ENCODE measurements at regions not wholly inside any gene's neighbourhood (a gene's known extent, or its start where the extent isn't known, plus 50 kb on each side); places are given as distances from the start of the nearest gene placed in this dataset.

DNA sequence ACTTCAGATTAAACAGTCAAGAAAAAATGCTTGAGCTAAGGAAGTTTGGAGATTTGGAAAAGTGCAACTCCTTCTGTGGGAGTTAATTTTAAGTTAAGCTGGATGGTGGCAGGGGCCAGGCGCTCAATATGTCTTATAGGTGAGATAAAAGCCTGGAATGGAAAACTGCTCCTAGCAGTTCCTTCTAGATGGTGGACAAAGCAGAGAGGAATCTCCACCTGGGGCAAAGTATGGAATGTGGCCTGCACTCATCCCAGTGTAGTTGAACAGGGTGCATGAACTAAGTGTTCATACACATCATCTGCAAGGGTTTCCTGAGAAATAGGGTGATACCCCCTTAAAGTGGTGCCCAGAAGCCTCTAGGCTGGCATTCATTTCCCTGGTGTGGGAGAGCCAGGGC is 227.1 kb downstream of the FGF13 start:
- TF ChIP-seq, protein P1, sequence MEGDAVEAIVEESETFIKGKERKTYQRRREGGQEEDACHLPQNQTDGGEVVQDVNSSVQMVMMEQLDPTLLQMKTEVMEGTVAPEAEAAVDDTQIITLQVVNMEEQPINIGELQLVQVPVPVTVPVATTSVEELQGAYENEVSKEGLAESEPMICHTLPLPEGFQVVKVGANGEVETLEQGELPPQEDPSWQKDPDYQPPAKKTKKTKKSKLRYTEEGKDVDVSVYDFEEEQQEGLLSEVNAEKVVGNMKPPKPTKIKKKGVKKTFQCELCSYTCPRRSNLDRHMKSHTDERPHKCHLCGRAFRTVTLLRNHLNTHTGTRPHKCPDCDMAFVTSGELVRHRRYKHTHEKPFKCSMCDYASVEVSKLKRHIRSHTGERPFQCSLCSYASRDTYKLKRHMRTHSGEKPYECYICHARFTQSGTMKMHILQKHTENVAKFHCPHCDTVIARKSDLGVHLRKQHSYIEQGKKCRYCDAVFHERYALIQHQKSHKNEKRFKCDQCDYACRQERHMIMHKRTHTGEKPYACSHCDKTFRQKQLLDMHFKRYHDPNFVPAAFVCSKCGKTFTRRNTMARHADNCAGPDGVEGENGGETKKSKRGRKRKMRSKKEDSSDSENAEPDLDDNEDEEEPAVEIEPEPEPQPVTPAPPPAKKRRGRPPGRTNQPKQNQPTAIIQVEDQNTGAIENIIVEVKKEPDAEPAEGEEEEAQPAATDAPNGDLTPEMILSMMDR (IDR thresholded peaks at IDR 0.05), result no peak
- TF ChIP-seq EZH2 (IDR thresholded peaks at IDR 0.05) (no peak), EZH2phosphoT487 (IDR thresholded peaks at IDR 0.05) (no peak)
- no peak overlapping the region for H3K4me3 ChIP-seq
- no peaks in the 10 kb centered on the region for H3K4me1 ChIP-seq
- no peak overlapping the region for H3K27ac ChIP-seq
- H3K9ac ChIP-seq, result no peak overlapping the region
- Mint-ChIP-seq H3K36me3 (no peaks in the 10 kb centered on the region), H3K27me3 (ENCODE audit: insufficient read depth, low read depth) (no peaks in the 10 kb centered on the region), H3K27ac (no peak overlapping the region), H3K4me1 (no peaks in the 10 kb centered on the region), H3K4me3 (no peak overlapping the region), H3K9me3 (no peaks in the 10 kb centered on the region)
- H4K20me1 ChIP-seq (ENCODE audit: low read depth), result no peaks in the 10 kb centered on the region
- H2AFZ ChIP-seq (replicated peaks), result no peak overlapping the region
- no peak for DNase-seq (ENCODE audit: low spot score)
- H3K4me2 ChIP-seq, result no peak overlapping the region
- no peaks in the 10 kb centered on the region for H3K9me3 ChIP-seq (ENCODE audit: low read depth)
- no peaks in the 10 kb centered on the region for H3K79me2 ChIP-seq (ENCODE audit: low read depth)
- H3F3A ChIP-seq (ENCODE audit: low read depth), result no peaks in the 10 kb centered on the region
- H3K36me3 ChIP-seq, result no peaks in the 10 kb centered on the region
- no peaks in the 10 kb centered on the region for H3K27me3 ChIP-seq

DNA sequence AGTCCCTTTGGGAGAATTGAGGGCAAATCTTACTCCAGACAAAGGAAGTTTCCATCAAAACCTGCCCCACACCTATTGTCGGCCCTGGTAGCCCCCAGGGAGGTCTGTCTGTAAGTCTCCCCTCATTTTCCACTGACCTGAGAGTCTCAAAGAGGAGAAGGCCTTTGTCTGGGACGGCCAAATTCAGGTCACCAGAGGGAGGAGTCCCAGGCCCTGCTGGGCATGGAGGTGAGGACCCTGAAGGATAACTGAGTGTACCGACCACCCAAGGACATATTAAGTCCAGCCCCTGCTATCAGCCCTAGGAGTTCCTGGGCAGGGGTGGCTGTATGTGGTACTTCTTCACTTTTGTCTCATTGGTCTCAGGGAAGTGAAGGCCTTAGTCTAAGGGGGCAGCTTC is 229.9 kb downstream of the FGF13 start:
- no peaks in the 10 kb centered on the region for H4K20me1 ChIP-seq (ENCODE audit: low read depth)
- Mint-ChIP-seq H3K36me3 (no peaks in the 10 kb centered on the region), H3K27ac (no peak overlapping the region), H3K4me3 (no peak overlapping the region), H3K4me1 (no peaks in the 10 kb centered on the region), H3K9me3 (peaks cover 2% of the 10 kb centered on the region), H3K27me3 (ENCODE audit: insufficient read depth, low read depth) (no peaks in the 10 kb centered on the region)
- H3K4me1 ChIP-seq, result no peaks in the 10 kb centered on the region
- H3K27me3 ChIP-seq, result no peaks in the 10 kb centered on the region
- no peaks in the 10 kb centered on the region for H3K79me2 ChIP-seq (ENCODE audit: low read depth)
- no peaks in the 10 kb centered on the region for H3F3A ChIP-seq (ENCODE audit: low read depth)
- H3K36me3 ChIP-seq, result no peaks in the 10 kb centered on the region
- no peak overlapping the region for H3K4me3 ChIP-seq
- no peak overlapping the region for H3K9ac ChIP-seq
- H3K9me3 ChIP-seq (ENCODE audit: low read depth), result no peaks in the 10 kb centered on the region
- H3K27ac ChIP-seq, result no peak overlapping the region
- H2AFZ ChIP-seq (replicated peaks), result no peak overlapping the region
- DNase-seq (ENCODE audit: low spot score), result no peak
- H3K4me2 ChIP-seq, result no peak overlapping the region
- TF ChIP-seq, protein P1 (IDR thresholded peaks at IDR 0.05), result no peak
- no peak for TF ChIP-seq EZH2phosphoT487 (IDR thresholded peaks at IDR 0.05)
- TF ChIP-seq EZH2 (IDR thresholded peaks at IDR 0.05), result no peak

DNA sequence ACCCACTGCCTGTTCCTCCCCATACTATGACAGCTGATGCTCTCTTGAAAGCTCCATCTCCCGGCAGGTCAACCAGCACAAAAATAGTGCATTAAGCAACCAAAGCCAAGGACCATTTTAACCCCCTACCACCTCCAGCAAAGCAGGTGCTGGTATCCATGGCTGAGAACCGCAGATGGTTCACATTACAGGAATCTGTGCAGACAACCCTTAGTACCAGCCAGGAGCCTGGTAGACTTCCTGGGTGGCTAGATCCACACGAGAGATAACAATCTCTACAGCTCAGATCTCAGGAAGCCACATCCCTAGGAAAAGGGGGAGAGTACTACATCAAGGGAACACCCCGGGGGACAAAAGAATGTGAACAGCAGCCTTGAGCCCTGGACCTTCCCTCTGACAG is 248.0 kb downstream of the FGF13 start:
- Mint-ChIP-seq H3K4me1 (no peaks in the 10 kb centered on the region), H3K9me3 (peaks cover 3% of the 10 kb centered on the region), H3K27me3 (ENCODE audit: insufficient read depth, low read depth) (peaks cover 2% of the 10 kb centered on the region), H3K36me3 (no peaks in the 10 kb centered on the region), H3K27ac (no peak overlapping the region), H3K4me3 (no peak overlapping the region)
- H4K20me1 ChIP-seq (ENCODE audit: low read depth), result no peaks in the 10 kb centered on the region
- no peak overlapping the region for H3K4me2 ChIP-seq
- H3K4me3 ChIP-seq, result no peak overlapping the region
- no peaks in the 10 kb centered on the region for H3K79me2 ChIP-seq (ENCODE audit: low read depth)
- peaks cover 4% of the 10 kb centered on the region for H3K9me3 ChIP-seq (ENCODE audit: low read depth)
- no peak overlapping the region for H3K9ac ChIP-seq
- TF ChIP-seq EZH2phosphoT487 (IDR thresholded peaks at IDR 0.05), result no peak
- TF ChIP-seq, protein P1 (IDR thresholded peaks at IDR 0.05), result no peak
- no peak for TF ChIP-seq EZH2 (IDR thresholded peaks at IDR 0.05)
- H3K4me1 ChIP-seq, result no peaks in the 10 kb centered on the region
- H3K36me3 ChIP-seq, result no peaks in the 10 kb centered on the region
- H3K27ac ChIP-seq, result no peak overlapping the region
- no peaks in the 10 kb centered on the region for H3F3A ChIP-seq (ENCODE audit: low read depth)
- no peak overlapping the region for H2AFZ ChIP-seq (replicated peaks)
- no peaks in the 10 kb centered on the region for H3K27me3 ChIP-seq
- DNase-seq (ENCODE audit: low spot score), result no peak

Measured in neural progenitor cell (in vitro differentiated cells).